ENCODE measurements at regions not wholly inside any gene's neighbourhood (a gene's known extent, or its start where the extent isn't known, plus 50 kb on each side); places are given as distances from the start of the nearest gene placed in this dataset.

DNA sequence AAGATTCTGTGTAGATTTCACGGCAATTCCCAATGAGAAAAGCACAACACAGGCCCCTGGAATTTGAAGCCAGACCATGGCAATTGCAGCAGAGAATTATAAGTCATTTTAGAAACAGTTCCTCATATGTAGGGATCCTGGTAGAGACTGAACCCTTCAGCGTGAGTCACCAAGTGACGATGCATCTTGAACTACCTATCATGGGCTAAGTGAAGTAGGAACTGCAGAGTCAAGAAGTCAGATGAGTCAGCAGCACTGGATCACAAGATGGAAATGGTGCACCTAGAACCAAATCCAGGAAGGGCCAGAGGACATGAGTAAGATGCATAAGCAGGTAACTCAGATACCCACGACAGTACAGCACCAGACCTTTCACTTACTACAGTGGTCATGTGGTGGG, 140.0 kb upstream of the TPK1 start:
- no peak for TF ChIP-seq EZH2 (IDR thresholded peaks at IDR 0.05; ENCODE audit: borderline replicate concordance, insufficient read depth, low read length, poor library complexity, severe bottlenecking)
- no peak for TF ChIP-seq MXI1 (conservative IDR thresholded peaks at IDR 0.05; ENCODE audit: poor library complexity, severe bottlenecking)
- no peak for TF ChIP-seq TAF1 (IDR thresholded peaks at IDR 0.05; ENCODE audit: low read depth)
- no peak for TF ChIP-seq CTCF (IDR thresholded peaks at IDR 0.05; ENCODE audit: poor library complexity, severe bottlenecking)
- no peak for TF ChIP-seq EP300 (conservative IDR thresholded peaks at IDR 0.05; ENCODE audit: poor library complexity, severe bottlenecking)
- TF ChIP-seq SMC3 (conservative IDR thresholded peaks at IDR 0.05; ENCODE audit: poor library complexity), result no peak
- no peak for TF ChIP-seq POLR2AphosphoS5 (IDR thresholded peaks at IDR 0.05)
- no peak for TF ChIP-seq RAD21 (conservative IDR thresholded peaks at IDR 0.05)
- TF ChIP-seq, protein P1, sequence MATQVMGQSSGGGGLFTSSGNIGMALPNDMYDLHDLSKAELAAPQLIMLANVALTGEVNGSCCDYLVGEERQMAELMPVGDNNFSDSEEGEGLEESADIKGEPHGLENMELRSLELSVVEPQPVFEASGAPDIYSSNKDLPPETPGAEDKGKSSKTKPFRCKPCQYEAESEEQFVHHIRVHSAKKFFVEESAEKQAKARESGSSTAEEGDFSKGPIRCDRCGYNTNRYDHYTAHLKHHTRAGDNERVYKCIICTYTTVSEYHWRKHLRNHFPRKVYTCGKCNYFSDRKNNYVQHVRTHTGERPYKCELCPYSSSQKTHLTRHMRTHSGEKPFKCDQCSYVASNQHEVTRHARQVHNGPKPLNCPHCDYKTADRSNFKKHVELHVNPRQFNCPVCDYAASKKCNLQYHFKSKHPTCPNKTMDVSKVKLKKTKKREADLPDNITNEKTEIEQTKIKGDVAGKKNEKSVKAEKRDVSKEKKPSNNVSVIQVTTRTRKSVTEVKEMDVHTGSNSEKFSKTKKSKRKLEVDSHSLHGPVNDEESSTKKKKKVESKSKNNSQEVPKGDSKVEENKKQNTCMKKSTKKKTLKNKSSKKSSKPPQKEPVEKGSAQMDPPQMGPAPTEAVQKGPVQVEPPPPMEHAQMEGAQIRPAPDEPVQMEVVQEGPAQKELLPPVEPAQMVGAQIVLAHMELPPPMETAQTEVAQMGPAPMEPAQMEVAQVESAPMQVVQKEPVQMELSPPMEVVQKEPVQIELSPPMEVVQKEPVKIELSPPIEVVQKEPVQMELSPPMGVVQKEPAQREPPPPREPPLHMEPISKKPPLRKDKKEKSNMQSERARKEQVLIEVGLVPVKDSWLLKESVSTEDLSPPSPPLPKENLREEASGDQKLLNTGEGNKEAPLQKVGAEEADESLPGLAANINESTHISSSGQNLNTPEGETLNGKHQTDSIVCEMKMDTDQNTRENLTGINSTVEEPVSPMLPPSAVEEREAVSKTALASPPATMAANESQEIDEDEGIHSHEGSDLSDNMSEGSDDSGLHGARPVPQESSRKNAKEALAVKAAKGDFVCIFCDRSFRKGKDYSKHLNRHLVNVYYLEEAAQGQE (IDR thresholded peaks at IDR 0.05; ENCODE audit: borderline replicate concordance), result no peak
- Histone ChIP-seq H4K20me1 (ENCODE audit: insufficient read depth) (no peaks in the 10 kb centered on the region), H3K79me2 (replicated peaks; ENCODE audit: insufficient read depth, low read length) (no peaks in the 10 kb centered on the region), H3K36me3 (ENCODE audit: insufficient read depth, low read length) (no peaks in the 10 kb centered on the region), H2AFZ (ENCODE audit: low read depth, low read length) (no peak overlapping the region), H3K4me2 (ENCODE audit: low read length) (no peak overlapping the region), H3K9ac (ENCODE audit: low read length) (no peak overlapping the region), H3K27me3 (ENCODE audit: insufficient read depth, low read depth, low read length) (no peaks in the 10 kb centered on the region), H3K9me2 (ENCODE audit: insufficient read depth, low read length) (no peaks in the 10 kb centered on the region), H3K9me3 (ENCODE audit: low read length) (no peaks in the 10 kb centered on the region), H3K4me3 (ENCODE audit: low read length) (no peak overlapping the region), H3F3A (ENCODE audit: insufficient read depth, low read length, poor library complexity, severe bottlenecking) (no peaks in the 10 kb centered on the region), H3K27ac (ENCODE audit: low read length) (no peak overlapping the region)

DNA sequence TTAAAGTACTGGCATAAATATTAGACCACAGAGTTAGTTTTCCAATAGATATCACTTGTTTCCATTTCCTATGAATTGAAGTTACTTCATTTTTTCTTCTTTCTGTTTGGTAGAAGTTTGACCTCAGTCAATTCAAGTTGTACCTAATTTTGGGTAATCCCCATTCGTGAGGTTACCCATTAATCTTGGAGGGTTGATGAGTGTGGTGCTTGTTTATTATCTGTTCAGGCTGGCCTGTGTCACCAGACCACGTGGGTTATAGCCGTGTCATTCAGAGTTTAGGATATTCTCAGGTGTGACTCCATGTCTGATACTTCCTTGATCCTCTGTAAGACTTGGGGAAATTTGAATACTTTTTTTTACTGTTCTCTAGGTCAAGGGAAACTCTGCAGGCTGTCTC, 133.9 kb upstream of the TPK1 start:
- H3K79me2 ChIP-seq (replicated peaks; ENCODE audit: insufficient read depth, low read length), result no peaks in the 10 kb centered on the region
- H2AFZ ChIP-seq (ENCODE audit: low read depth, low read length), result no peak overlapping the region
- TF ChIP-seq, protein P1 (IDR thresholded peaks at IDR 0.05; ENCODE audit: borderline replicate concordance), result no peak
- no peak for TF ChIP-seq CTCF (IDR thresholded peaks at IDR 0.05; ENCODE audit: poor library complexity, severe bottlenecking)
- no peak for TF ChIP-seq POLR2AphosphoS5 (IDR thresholded peaks at IDR 0.05)
- TF ChIP-seq EZH2 (IDR thresholded peaks at IDR 0.05; ENCODE audit: borderline replicate concordance, insufficient read depth, low read length, poor library complexity, severe bottlenecking), result no peak
- no peak for TF ChIP-seq EP300 (conservative IDR thresholded peaks at IDR 0.05; ENCODE audit: poor library complexity, severe bottlenecking)
- no peak for TF ChIP-seq TAF1 (IDR thresholded peaks at IDR 0.05; ENCODE audit: low read depth)
- no peak for TF ChIP-seq RAD21 (conservative IDR thresholded peaks at IDR 0.05)
- TF ChIP-seq SMC3 (conservative IDR thresholded peaks at IDR 0.05; ENCODE audit: poor library complexity), result no peak
- TF ChIP-seq MXI1 (conservative IDR thresholded peaks at IDR 0.05; ENCODE audit: poor library complexity, severe bottlenecking), result no peak
- no peak overlapping the region for H3K27ac ChIP-seq (ENCODE audit: low read length)
- H3K4me2 ChIP-seq (ENCODE audit: low read length), result no peak overlapping the region
- no peaks in the 10 kb centered on the region for H3K36me3 ChIP-seq (ENCODE audit: insufficient read depth, low read length)
- H3K4me3 ChIP-seq (ENCODE audit: low read length), result no peak overlapping the region
- no peaks in the 10 kb centered on the region for H3K9me3 ChIP-seq (ENCODE audit: low read length)
- no peaks in the 10 kb centered on the region for H3K9me2 ChIP-seq (ENCODE audit: insufficient read depth, low read length)
- H3K27me3 ChIP-seq (ENCODE audit: insufficient read depth, low read depth, low read length), result no peaks in the 10 kb centered on the region
- H3K9ac ChIP-seq (ENCODE audit: low read length), result no peak overlapping the region
- no peaks in the 10 kb centered on the region for H3F3A ChIP-seq (ENCODE audit: insufficient read depth, low read length, poor library complexity, severe bottlenecking)
- no peaks in the 10 kb centered on the region for H4K20me1 ChIP-seq (ENCODE audit: insufficient read depth)

All from neural cell (in vitro differentiated cells).